ENCODE measurements at regions not wholly inside any gene's neighbourhood (a gene's known extent, or its start where the extent isn't known, plus 50 kb on each side); places are given as distances from the start of the nearest gene placed in this dataset.

GRCh38 chr5:121009058-121009457 lies 545.0 kb downstream of the PRR16 start:
- no peak for TF ChIP-seq CTCF (IDR thresholded peaks at IDR 0.05)
- no peak for TF ChIP-seq POLR2A (IDR thresholded peaks at IDR 0.05; ENCODE audit: low read length)
- no peak for TF ChIP-seq RFX5 (IDR thresholded peaks at IDR 0.05)
- TF ChIP-seq, protein P1, sequence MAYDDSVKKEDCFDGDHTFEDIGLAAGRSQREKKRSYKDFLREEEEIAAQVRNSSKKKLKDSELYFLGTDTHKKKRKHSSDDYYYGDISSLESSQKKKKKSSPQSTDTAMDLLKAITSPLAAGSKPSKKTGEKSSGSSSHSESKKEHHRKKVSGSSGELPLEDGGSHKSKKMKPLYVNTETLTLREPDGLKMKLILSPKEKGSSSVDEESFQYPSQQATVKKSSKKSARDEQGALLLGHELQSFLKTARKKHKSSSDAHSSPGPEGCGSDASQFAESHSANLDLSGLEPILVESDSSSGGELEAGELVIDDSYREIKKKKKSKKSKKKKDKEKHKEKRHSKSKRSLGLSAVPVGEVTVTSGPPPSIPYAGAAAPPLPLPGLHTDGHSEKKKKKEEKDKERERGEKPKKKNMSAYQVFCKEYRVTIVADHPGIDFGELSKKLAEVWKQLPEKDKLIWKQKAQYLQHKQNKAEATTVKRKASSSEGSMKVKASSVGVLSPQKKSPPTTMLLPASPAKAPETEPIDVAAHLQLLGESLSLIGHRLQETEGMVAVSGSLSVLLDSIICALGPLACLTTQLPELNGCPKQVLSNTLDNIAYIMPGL (CRISPR knock-in tag; IDR thresholded peaks at IDR 0.05; ENCODE audit: borderline replicate concordance) = no peak
- TF ChIP-seq CBX8 (IDR thresholded peaks at IDR 0.05) = no peak
